ENCODE measurements at regions not wholly inside any gene's neighbourhood (a gene's known extent, or its start where the extent isn't known, plus 50 kb on each side); places are given as distances from the start of the nearest gene placed in this dataset.

DNA sequence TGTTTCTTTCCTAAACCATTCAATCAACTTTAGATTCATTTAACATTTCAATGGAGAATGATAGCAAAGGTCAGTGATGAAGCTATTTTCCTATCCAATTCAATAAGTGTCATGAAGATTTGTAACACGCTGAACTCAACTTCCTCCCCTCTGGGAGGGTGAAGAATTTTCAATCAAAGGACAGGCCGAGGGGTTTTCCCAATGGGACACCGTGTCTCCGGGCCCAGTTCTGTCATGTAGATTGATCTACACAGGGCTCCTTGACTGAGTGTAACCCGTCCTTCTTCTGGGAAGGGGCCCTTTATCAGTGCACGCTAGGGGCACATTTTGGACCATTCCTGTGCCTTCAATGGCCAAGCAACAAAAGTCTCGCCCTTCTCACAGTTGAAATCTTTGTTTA, 90.1 kb downstream of the KCNE4 start (continued):
- TF ChIP-seq, protein P1, sequence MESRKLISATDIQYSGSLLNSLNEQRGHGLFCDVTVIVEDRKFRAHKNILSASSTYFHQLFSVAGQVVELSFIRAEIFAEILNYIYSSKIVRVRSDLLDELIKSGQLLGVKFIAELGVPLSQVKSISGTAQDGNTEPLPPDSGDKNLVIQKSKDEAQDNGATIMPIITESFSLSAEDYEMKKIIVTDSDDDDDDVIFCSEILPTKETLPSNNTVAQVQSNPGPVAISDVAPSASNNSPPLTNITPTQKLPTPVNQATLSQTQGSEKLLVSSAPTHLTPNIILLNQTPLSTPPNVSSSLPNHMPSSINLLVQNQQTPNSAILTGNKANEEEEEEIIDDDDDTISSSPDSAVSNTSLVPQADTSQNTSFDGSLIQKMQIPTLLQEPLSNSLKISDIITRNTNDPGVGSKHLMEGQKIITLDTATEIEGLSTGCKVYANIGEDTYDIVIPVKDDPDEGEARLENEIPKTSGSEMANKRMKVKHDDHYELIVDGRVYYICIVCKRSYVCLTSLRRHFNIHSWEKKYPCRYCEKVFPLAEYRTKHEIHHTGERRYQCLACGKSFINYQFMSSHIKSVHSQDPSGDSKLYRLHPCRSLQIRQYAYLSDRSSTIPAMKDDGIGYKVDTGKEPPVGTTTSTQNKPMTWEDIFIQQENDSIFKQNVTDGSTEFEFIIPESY (IDR thresholded peaks at IDR 0.05; ENCODE audit: borderline replicate concordance, low read depth), result no peak
- no peak for TF ChIP-seq FOXM1 (IDR thresholded peaks at IDR 0.05; ENCODE audit: low read depth)
- no peak for TF ChIP-seq TCF12 (IDR thresholded peaks at IDR 0.05)

DNA sequence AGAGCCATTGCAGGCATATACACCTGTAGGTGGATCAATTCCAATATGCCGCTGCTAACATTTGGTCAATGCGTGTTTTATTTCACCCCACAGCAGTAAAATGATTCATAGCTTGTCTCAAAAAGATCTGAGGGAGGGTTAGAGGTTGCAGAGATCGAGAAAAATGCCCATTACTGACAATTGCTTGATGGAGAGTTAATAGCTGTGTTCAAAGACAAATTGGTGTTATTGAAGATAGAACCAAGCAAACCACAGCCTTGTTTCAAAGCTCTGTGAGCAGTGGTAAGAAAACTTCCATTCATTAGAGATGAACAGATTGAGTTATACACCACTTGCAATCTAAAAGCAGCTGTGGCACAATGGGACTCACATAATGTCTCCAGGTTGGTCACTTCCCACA, 95.4 kb downstream of the KCNE4 start:
- H3K4me1 ChIP-seq (ENCODE audit: control insufficient read depth in 1 of 2, insufficient read depth in 2 of 2, low read depth in 1 of 2, low read length in 1 of 2), result no peaks in the 10 kb centered on the region
- 67% methylated on average over 3 of the region's 3 CpGs for WGBS (ENCODE audit: low lambda C conversion rate)
- H3K27ac ChIP-seq (ENCODE audit: low read depth in 2 of 2, low read length in 1 of 2), result no peak overlapping the region
- H4K20me1 ChIP-seq (ENCODE audit: insufficient read depth), result no peaks in the 10 kb centered on the region
- H3K36me3 ChIP-seq (replicated peaks in 1 of 2; ENCODE audit: control insufficient read depth in 1 of 2, insufficient read depth in 2 of 2, low read length in 1 of 2), result no peaks in the 10 kb centered on the region
- TF ChIP-seq CHD2 (IDR thresholded peaks at IDR 0.05; ENCODE audit: low read length, partially characterized antibody), result no peak
- no peak for TF ChIP-seq RCOR1 (IDR thresholded peaks at IDR 0.05; ENCODE audit: low read length)
- no peak for TF ChIP-seq NRF1 (IDR thresholded peaks at IDR 0.05; ENCODE audit: low read depth, low read length)
- TF ChIP-seq, protein P2, sequence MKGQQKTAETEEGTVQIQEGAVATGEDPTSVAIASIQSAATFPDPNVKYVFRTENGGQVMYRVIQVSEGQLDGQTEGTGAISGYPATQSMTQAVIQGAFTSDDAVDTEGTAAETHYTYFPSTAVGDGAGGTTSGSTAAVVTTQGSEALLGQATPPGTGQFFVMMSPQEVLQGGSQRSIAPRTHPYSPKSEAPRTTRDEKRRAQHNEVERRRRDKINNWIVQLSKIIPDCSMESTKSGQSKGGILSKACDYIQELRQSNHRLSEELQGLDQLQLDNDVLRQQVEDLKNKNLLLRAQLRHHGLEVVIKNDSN (IDR thresholded peaks at IDR 0.05; ENCODE audit: borderline replicate concordance, low read depth), result no peak
- TF ChIP-seq SMC3 (IDR thresholded peaks at IDR 0.05; ENCODE audit: low read depth, low read length), result no peak
- no peak for TF ChIP-seq TCF12 (IDR thresholded peaks at IDR 0.05)
- TF ChIP-seq TAF1 (IDR thresholded peaks at IDR 0.05; ENCODE audit: borderline replicate concordance, low read depth, low read length), result no peak
- no peak for TF ChIP-seq RFX5 (IDR thresholded peaks at IDR 0.05; ENCODE audit: low read length)
- no peak for TF ChIP-seq EP300 (IDR thresholded peaks at IDR 0.05; ENCODE audit: borderline replicate concordance in 1 of 2, low read depth in 1 of 2, low read length in 1 of 2)
- TF ChIP-seq RXRA (IDR thresholded peaks at IDR 0.05; ENCODE audit: borderline replicate concordance, low read depth), result no peak
- TF ChIP-seq YY1 (IDR thresholded peaks at IDR 0.05; ENCODE audit: low read depth), result no peak
- no peak for TF ChIP-seq MXI1 (IDR thresholded peaks at IDR 0.05; ENCODE audit: low read depth, low read length)
- TF ChIP-seq, protein P3, sequence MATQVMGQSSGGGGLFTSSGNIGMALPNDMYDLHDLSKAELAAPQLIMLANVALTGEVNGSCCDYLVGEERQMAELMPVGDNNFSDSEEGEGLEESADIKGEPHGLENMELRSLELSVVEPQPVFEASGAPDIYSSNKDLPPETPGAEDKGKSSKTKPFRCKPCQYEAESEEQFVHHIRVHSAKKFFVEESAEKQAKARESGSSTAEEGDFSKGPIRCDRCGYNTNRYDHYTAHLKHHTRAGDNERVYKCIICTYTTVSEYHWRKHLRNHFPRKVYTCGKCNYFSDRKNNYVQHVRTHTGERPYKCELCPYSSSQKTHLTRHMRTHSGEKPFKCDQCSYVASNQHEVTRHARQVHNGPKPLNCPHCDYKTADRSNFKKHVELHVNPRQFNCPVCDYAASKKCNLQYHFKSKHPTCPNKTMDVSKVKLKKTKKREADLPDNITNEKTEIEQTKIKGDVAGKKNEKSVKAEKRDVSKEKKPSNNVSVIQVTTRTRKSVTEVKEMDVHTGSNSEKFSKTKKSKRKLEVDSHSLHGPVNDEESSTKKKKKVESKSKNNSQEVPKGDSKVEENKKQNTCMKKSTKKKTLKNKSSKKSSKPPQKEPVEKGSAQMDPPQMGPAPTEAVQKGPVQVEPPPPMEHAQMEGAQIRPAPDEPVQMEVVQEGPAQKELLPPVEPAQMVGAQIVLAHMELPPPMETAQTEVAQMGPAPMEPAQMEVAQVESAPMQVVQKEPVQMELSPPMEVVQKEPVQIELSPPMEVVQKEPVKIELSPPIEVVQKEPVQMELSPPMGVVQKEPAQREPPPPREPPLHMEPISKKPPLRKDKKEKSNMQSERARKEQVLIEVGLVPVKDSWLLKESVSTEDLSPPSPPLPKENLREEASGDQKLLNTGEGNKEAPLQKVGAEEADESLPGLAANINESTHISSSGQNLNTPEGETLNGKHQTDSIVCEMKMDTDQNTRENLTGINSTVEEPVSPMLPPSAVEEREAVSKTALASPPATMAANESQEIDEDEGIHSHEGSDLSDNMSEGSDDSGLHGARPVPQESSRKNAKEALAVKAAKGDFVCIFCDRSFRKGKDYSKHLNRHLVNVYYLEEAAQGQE (IDR thresholded peaks at IDR 0.05; ENCODE audit: low read depth, low read length), result no peak
- no peak for TF ChIP-seq FOXM1 (IDR thresholded peaks at IDR 0.05; ENCODE audit: low read depth)
- no peak for TF ChIP-seq FOSL2 (IDR thresholded peaks at IDR 0.05; ENCODE audit: borderline replicate concordance, low read depth)
- TF ChIP-seq, protein P4, sequence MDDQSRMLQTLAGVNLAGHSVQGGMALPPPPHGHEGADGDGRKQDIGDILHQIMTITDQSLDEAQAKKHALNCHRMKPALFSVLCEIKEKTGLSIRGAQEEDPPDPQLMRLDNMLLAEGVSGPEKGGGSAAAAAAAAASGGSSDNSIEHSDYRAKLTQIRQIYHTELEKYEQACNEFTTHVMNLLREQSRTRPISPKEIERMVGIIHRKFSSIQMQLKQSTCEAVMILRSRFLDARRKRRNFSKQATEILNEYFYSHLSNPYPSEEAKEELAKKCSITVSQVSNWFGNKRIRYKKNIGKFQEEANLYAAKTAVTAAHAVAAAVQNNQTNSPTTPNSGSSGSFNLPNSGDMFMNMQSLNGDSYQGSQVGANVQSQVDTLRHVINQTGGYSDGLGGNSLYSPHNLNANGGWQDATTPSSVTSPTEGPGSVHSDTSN (IDR thresholded peaks at IDR 0.05), result no peak
- H2AFZ ChIP-seq (ENCODE audit: low read depth), result no peak overlapping the region
- no peaks in the 10 kb centered on the region for H3K27me3 ChIP-seq (ENCODE audit: insufficient read depth)
- no peaks in the 10 kb centered on the region for H3K9me3 ChIP-seq
- no peaks in the 10 kb centered on the region for H3K9me2 ChIP-seq
- no peak overlapping the region for H3K4me3 ChIP-seq (ENCODE audit: low read depth in 2 of 2, low read length in 1 of 2)
- no peaks in the 10 kb centered on the region for H3F3A ChIP-seq (replicated peaks; ENCODE audit: insufficient read depth)
- no peaks in the 10 kb centered on the region for H3K79me2 ChIP-seq (ENCODE audit: insufficient read depth)
- POLR2A ChIA-PET, result no interaction called here
- no peak for DNase-seq
- H3K4me2 ChIP-seq, result no peak overlapping the region
- CTCF ChIA-PET, result interaction anchor here (1.1 kb wide), 1 partner anchor 15 kb away, joined by 3 read pairs; no protein-coding TSS in a partner anchor
- no peak overlapping the region for H3K9ac ChIP-seq

All from SK-N-SH (cell line).